ENCODE measurements at regions not wholly inside any gene's neighbourhood (a gene's known extent, or its start where the extent isn't known, plus 50 kb on each side); places are given as distances from the start of the nearest gene placed in this dataset.

DNA sequence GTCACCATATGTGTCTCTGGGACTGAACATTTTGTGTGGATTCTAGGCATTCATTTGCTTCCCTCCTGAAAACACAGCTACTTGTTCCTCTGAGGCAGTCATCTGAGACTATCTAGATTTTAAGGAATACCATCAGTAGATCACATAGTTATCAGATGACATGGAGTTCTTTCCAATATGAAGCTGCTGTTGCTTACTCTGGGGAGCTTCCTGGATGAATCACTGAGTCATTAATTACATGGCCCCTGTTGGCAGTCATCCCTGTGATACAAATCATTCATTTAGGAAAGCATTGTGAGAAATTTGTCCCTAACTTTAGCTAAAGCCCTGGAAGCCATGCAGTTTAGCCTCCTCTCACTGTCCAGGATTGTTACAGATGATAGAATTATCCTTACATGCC, 98.2 kb upstream of the ARSJ start:
- no peaks in the 10 kb centered on the region for H3K9me3 ChIP-seq (ENCODE audit: control insufficient read depth, insufficient read depth, low read depth, low read length)
- no peaks in the 10 kb centered on the region for H3K27me3 ChIP-seq (ENCODE audit: control insufficient read depth, insufficient read depth, low read length)
- peak overlapping the region; percentile 65 for H3K4me2 ChIP-seq (ENCODE audit: extremely low read depth, insufficient read depth, low read length)
- no peak overlapping the region for H2AFZ ChIP-seq (ENCODE audit: low read length)
- peak; percentile 87 to 98 for DNase-seq (ENCODE audit: low read depth in 2 of 2)
- peak overlapping the region; percentile 49 for H3K27ac ChIP-seq (ENCODE audit: insufficient read depth, low read length)
- no peak overlapping the region for H3K9ac ChIP-seq (ENCODE audit: insufficient read depth, low read length)
- H3K4me3 ChIP-seq (replicated peaks in 1 of 4; ENCODE audit: control extremely low read depth in 1 of 4, insufficient read depth in 1 of 4, low read depth in 3 of 4, low read length in 4 of 4), result no peak overlapping the region
- no peaks in the 10 kb centered on the region for H3K36me3 ChIP-seq (ENCODE audit: control insufficient read depth, insufficient read depth, low read length)
- H4K20me1 ChIP-seq (ENCODE audit: control insufficient read depth, extremely low read depth, insufficient read depth, low read length), result no peaks in the 10 kb centered on the region
- peaks cover 12% of the 10 kb centered on the region for H3K4me1 ChIP-seq (ENCODE audit: control insufficient read depth, extremely low read depth, insufficient read depth, low read length)
- TF ChIP-seq, protein P1, sequence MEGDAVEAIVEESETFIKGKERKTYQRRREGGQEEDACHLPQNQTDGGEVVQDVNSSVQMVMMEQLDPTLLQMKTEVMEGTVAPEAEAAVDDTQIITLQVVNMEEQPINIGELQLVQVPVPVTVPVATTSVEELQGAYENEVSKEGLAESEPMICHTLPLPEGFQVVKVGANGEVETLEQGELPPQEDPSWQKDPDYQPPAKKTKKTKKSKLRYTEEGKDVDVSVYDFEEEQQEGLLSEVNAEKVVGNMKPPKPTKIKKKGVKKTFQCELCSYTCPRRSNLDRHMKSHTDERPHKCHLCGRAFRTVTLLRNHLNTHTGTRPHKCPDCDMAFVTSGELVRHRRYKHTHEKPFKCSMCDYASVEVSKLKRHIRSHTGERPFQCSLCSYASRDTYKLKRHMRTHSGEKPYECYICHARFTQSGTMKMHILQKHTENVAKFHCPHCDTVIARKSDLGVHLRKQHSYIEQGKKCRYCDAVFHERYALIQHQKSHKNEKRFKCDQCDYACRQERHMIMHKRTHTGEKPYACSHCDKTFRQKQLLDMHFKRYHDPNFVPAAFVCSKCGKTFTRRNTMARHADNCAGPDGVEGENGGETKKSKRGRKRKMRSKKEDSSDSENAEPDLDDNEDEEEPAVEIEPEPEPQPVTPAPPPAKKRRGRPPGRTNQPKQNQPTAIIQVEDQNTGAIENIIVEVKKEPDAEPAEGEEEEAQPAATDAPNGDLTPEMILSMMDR (conservative IDR thresholded peaks at IDR 0.05 in 1 of 2, IDR thresholded peaks at IDR 0.05 in 1 of 2; ENCODE audit: low read depth in 1 of 2, low read length in 2 of 2), result no peak
- TF ChIP-seq EZH2 (IDR thresholded peaks at IDR 0.05; ENCODE audit: low read length, missing control alignments), result no peak
- no peaks in the 10 kb centered on the region for H3K79me2 ChIP-seq (ENCODE audit: control insufficient read depth, insufficient read depth, low read length)

DNA sequence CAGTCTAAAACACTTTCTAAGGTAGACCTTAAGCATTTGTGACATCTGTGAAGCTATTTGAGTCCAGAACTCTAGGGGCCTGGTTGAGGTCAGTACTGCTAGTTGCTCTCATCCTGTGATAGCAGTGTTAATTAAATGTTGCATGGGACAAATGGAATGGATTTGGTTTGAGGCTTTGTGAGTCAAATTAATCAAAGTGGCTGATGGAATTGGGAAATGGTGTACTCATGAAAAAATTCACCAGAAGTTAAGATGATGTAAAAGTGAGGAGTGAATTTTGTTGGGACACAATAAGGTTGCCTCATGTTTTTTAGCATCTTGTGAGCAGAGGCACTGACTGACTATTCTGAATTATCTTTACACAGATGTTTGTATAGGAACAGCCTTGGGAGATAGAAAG, 99.2 kb upstream of the ARSJ start:
- Histone ChIP-seq H3K9me3 (ENCODE audit: control insufficient read depth, insufficient read depth, low read depth, low read length) (no peaks in the 10 kb centered on the region), H3K36me3 (ENCODE audit: control insufficient read depth, insufficient read depth, low read length) (no peaks in the 10 kb centered on the region), H3K79me2 (ENCODE audit: control insufficient read depth, insufficient read depth, low read length) (no peaks in the 10 kb centered on the region), H3K4me1 (ENCODE audit: control insufficient read depth, extremely low read depth, insufficient read depth, low read length) (peaks cover 12% of the 10 kb centered on the region), H3K4me3 (replicated peaks in 1 of 4; ENCODE audit: control extremely low read depth in 1 of 4, insufficient read depth in 1 of 4, low read depth in 3 of 4, low read length in 4 of 4) (no peak overlapping the region), H3K4me2 (ENCODE audit: extremely low read depth, insufficient read depth, low read length) (no peak overlapping the region), H3K27me3 (ENCODE audit: control insufficient read depth, insufficient read depth, low read length) (no peaks in the 10 kb centered on the region), H2AFZ (ENCODE audit: low read length) (no peak overlapping the region), H3K27ac (ENCODE audit: insufficient read depth, low read length) (no peak overlapping the region), H4K20me1 (ENCODE audit: control insufficient read depth, extremely low read depth, insufficient read depth, low read length) (no peaks in the 10 kb centered on the region), H3K9ac (ENCODE audit: insufficient read depth, low read length) (no peak overlapping the region)
- peak; percentile 18 to 87 for DNase-seq (ENCODE audit: low read depth in 2 of 2)
- TF ChIP-seq, protein P1 (conservative IDR thresholded peaks at IDR 0.05 in 1 of 2, IDR thresholded peaks at IDR 0.05 in 1 of 2; ENCODE audit: low read depth in 1 of 2, low read length in 2 of 2), result no peak
- no peak for TF ChIP-seq EZH2 (IDR thresholded peaks at IDR 0.05; ENCODE audit: low read length, missing control alignments)

DNA sequence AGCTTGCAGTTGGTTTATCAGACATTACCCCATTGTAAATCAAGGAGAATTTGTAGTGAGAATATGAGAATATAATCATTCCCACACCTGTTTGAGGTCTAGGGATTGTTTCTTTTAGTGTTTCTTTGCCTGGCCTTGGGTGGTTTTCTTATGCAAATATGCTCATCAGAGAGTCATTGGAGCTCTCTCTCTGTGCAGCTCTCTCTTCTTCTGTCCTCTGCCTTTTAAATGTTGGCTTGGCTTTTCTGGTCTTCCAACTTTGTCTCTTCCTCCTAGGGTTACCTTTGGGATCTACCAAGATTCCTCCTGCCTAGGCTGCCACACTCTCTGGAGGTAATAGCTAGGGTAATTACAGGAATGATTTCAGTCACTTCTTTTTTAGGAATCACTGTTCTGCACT, 102.3 kb upstream of the ARSJ start:
- Histone ChIP-seq H3K9me3 (ENCODE audit: control insufficient read depth, insufficient read depth, low read depth, low read length) (no peaks in the 10 kb centered on the region), H2AFZ (ENCODE audit: low read length) (no peak overlapping the region), H4K20me1 (ENCODE audit: control insufficient read depth, extremely low read depth, insufficient read depth, low read length) (no peaks in the 10 kb centered on the region), H3K36me3 (ENCODE audit: control insufficient read depth, insufficient read depth, low read length) (no peaks in the 10 kb centered on the region), H3K79me2 (ENCODE audit: control insufficient read depth, insufficient read depth, low read length) (no peaks in the 10 kb centered on the region), H3K4me2 (ENCODE audit: extremely low read depth, insufficient read depth, low read length) (no peak overlapping the region), H3K27ac (ENCODE audit: insufficient read depth, low read length) (no peak overlapping the region), H3K9ac (ENCODE audit: insufficient read depth, low read length) (no peak overlapping the region), H3K27me3 (ENCODE audit: control insufficient read depth, insufficient read depth, low read length) (no peaks in the 10 kb centered on the region), H3K4me1 (ENCODE audit: control insufficient read depth, extremely low read depth, insufficient read depth, low read length) (peaks cover 12% of the 10 kb centered on the region), H3K4me3 (replicated peaks in 1 of 4; ENCODE audit: control extremely low read depth in 1 of 4, insufficient read depth in 1 of 4, low read depth in 3 of 4, low read length in 4 of 4) (no peak overlapping the region)
- DNase-seq (ENCODE audit: low read depth in 2 of 2), result no peak
- TF ChIP-seq, protein P1 (conservative IDR thresholded peaks at IDR 0.05 in 1 of 2, IDR thresholded peaks at IDR 0.05 in 1 of 2; ENCODE audit: low read depth in 1 of 2, low read length in 2 of 2), result no peak
- no peak for TF ChIP-seq EZH2 (IDR thresholded peaks at IDR 0.05; ENCODE audit: low read length, missing control alignments)

All from fibroblast of lung (primary cell).